GM12878 (cell line): ENCODE measurements at regions not wholly inside any gene's neighbourhood (a gene's known extent, or its start where the extent isn't known, plus 50 kb on each side); places are given as distances from the start of the nearest gene placed in this dataset.

Source experiments
- CREB1 ChIP-seq: IDR thresholded peaks from 2 replicates; pipeline ENCODE4 v1.6.1; 2012; ENCODE audit warnings: low read depth, mild to moderate bottlenecking, inconsistent platforms
- GABPA ChIP-seq: IDR thresholded peaks from 2 replicates; pipeline ENCODE4 v1.6.1; 2014; ENCODE audit warnings: antibody characterized with exemption, low read depth, mild to moderate bottlenecking, inconsistent platforms
- HDGF ChIP-seq: fragments of 450-650 bp; IDR thresholded peaks from 2 replicates; pipeline ENCODE4 v1.6.1; 2016; ENCODE audit warnings: antibody characterized with exemption
- HSF1 ChIP-seq: fragments of 150-350 bp; IDR thresholded peaks from 2 replicates; pipeline ENCODE4 v1.6.1; 2014; ENCODE audit warnings: mild to moderate bottlenecking, low read depth, low read length
- IRF4 ChIP-seq: IDR thresholded peaks from 2 replicates; pipeline ENCODE4 v1.6.1; 2011; ENCODE audit warnings: low read depth, low read length
- POLR2AphosphoS2 ChIP-seq: IDR thresholded peaks from 2 replicates; pipeline ENCODE4 v1.6.1; 2011; ENCODE audit warnings: low read depth, mild to moderate bottlenecking, low read length, improper control_type of control experiment, moderate library complexity
- TCF7 ChIP-seq: IDR thresholded peaks from 2 replicates; pipeline ENCODE4 v1.6.1; 2014; ENCODE audit warnings: antibody characterized with exemption, borderline replicate concordance
- TF ChIP-seq, protein P1 (sequence below): fragments of 450-650 bp; formaldehyde crosslinking; IDR thresholded peaks from 2 replicates; pipeline ENCODE4 v1.4.0; 2020; ENCODE audit warnings: mild to moderate bottlenecking, moderate library complexity
- TF ChIP-seq, protein P2 (sequence below): IDR thresholded peaks from 2 replicates; pipeline ENCODE4 v1.6.1; 2011; ENCODE audit warnings: mild to moderate bottlenecking, low read depth, low read length, moderate library complexity; ENCODE audit not compliant: insufficient replicate concordance

GRCh38 chr6:4693173-4693970 lies 82.8 kb upstream of the CDYL start (continued):
- TF ChIP-seq, protein P1, sequence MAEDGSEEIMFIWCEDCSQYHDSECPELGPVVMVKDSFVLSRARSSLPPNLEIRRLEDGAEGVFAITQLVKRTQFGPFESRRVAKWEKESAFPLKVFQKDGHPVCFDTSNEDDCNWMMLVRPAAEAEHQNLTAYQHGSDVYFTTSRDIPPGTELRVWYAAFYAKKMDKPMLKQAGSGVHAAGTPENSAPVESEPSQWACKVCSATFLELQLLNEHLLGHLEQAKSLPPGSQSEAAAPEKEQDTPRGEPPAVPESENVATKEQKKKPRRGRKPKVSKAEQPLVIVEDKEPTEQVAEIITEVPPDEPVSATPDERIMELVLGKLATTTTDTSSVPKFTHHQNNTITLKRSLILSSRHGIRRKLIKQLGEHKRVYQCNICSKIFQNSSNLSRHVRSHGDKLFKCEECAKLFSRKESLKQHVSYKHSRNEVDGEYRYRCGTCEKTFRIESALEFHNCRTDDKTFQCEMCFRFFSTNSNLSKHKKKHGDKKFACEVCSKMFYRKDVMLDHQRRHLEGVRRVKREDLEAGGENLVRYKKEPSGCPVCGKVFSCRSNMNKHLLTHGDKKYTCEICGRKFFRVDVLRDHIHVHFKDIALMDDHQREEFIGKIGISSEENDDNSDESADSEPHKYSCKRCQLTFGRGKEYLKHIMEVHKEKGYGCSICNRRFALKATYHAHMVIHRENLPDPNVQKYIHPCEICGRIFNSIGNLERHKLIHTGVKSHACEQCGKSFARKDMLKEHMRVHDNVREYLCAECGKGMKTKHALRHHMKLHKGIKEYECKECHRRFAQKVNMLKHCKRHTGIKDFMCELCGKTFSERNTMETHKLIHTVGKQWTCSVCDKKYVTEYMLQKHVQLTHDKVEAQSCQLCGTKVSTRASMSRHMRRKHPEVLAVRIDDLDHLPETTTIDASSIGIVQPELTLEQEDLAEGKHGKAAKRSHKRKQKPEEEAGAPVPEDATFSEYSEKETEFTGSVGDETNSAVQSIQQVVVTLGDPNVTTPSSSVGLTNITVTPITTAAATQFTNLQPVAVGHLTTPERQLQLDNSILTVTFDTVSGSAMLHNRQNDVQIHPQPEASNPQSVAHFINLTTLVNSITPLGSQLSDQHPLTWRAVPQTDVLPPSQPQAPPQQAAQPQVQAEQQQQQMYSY (CRISPR knock-in tag) = no peak
- TF ChIP-seq IRF4 = no peak
- TF ChIP-seq HDGF = no peak
- no peak for TF ChIP-seq GABPA
- TF ChIP-seq POLR2AphosphoS2 = no peak
- no peak for TF ChIP-seq CREB1
- no peak for TF ChIP-seq HSF1
- no peak for TF ChIP-seq TCF7
- TF ChIP-seq, protein P2, sequence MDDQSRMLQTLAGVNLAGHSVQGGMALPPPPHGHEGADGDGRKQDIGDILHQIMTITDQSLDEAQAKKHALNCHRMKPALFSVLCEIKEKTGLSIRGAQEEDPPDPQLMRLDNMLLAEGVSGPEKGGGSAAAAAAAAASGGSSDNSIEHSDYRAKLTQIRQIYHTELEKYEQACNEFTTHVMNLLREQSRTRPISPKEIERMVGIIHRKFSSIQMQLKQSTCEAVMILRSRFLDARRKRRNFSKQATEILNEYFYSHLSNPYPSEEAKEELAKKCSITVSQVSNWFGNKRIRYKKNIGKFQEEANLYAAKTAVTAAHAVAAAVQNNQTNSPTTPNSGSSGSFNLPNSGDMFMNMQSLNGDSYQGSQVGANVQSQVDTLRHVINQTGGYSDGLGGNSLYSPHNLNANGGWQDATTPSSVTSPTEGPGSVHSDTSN = no peak
